PFSK-1 (cell line): ENCODE measurements at regions not wholly inside any gene's neighbourhood (a gene's known extent, or its start where the extent isn't known, plus 50 kb on each side); places are given as distances from the start of the nearest gene placed in this dataset.

Source experiments
- FOXP2 ChIP-seq: optimal IDR thresholded peaks from 2 replicates; pipeline ENCODE3; 2011; ENCODE audit warnings: borderline replicate concordance, control low read depth, inconsistent platforms; ENCODE audit not compliant: insufficient read depth; ENCODE audit errors: extremely low read length, extremely low read depth
- POLR2AphosphoS5 ChIP-seq: IDR thresholded peaks from 2 replicates; pipeline ENCODE4 v1.6.1; 2012; ENCODE audit warnings: low read depth, mild to moderate bottlenecking, control low read depth, low read length, moderate library complexity
- REST ChIP-seq, 2 experiments: IDR thresholded peaks; 2 replicates each; pipeline versions ENCODE4 v1.6.1 to v1.8.0; 2011 to 2012; ENCODE audit warnings: low read depth in 2 of 2, low read length in 2 of 2, control low read depth in 1 of 2, inconsistent platforms in 1 of 2, mild to moderate bottlenecking in 1 of 2, moderate library complexity in 1 of 2; ENCODE audit not compliant: insufficient read depth in 1 of 2
- SIN3A ChIP-seq: IDR thresholded peaks from 2 replicates; pipeline ENCODE4 v1.6.1; 2012; ENCODE audit warnings: mild to moderate bottlenecking, low read length, moderate library complexity, borderline replicate concordance; ENCODE audit not compliant: insufficient read depth
- TAF1 ChIP-seq: IDR thresholded peaks from 2 replicates; pipeline ENCODE4 v1.6.1; 2012; ENCODE audit warnings: low read length, control low read depth, borderline replicate concordance; ENCODE audit not compliant: insufficient read depth

- no peak for TF ChIP-seq TAF1
- no peak for TF ChIP-seq REST (IDR thresholded peaks at IDR 0.05; ENCODE audit: insufficient read depth in 1 of 2, low read depth in 2 of 2, low read length in 2 of 2)
- no peak for TF ChIP-seq POLR2AphosphoS5
- TF ChIP-seq FOXP2: no peak
- TF ChIP-seq SIN3A: no peak
Measured at GRCh38 chr2:144678736-144679135, 158.8 kb upstream of the ZEB2 start.

GRCh38 chr2:144675731-144676130 lies 155.8 kb upstream of the ZEB2 start:
- TF ChIP-seq TAF1: no peak
- no peak for TF ChIP-seq POLR2AphosphoS5
- no peak for TF ChIP-seq REST (IDR thresholded peaks at IDR 0.05; ENCODE audit: insufficient read depth in 1 of 2, low read depth in 2 of 2, low read length in 2 of 2)
- no peak for TF ChIP-seq SIN3A
- no peak for TF ChIP-seq FOXP2

- TF ChIP-seq POLR2AphosphoS5 (no peak), TAF1 (no peak), SIN3A (no peak), REST (IDR thresholded peaks at IDR 0.05; ENCODE audit: insufficient read depth in 1 of 2, low read depth in 2 of 2, low read length in 2 of 2) (no peak), FOXP2 (no peak)
Measured at GRCh38 chr2:144675331-144675730, 155.4 kb upstream of the ZEB2 start.

GRCh38 chr2:144674071-144674470 lies 154.2 kb upstream of the ZEB2 start:
- no peak for TF ChIP-seq REST (IDR thresholded peaks at IDR 0.05; ENCODE audit: insufficient read depth in 1 of 2, low read depth in 2 of 2, low read length in 2 of 2)
- TF ChIP-seq POLR2AphosphoS5: no peak
- TF ChIP-seq FOXP2: no peak
- TF ChIP-seq TAF1: no peak
- TF ChIP-seq SIN3A: no peak

- no peak for TF ChIP-seq SIN3A
- TF ChIP-seq FOXP2: no peak
- TF ChIP-seq REST (IDR thresholded peaks at IDR 0.05; ENCODE audit: insufficient read depth in 1 of 2, low read depth in 2 of 2, low read length in 2 of 2): no peak
- TF ChIP-seq TAF1: no peak
- no peak for TF ChIP-seq POLR2AphosphoS5
Measured at GRCh38 chr2:144673456-144673855, 153.5 kb upstream of the ZEB2 start.
